ENCODE measurements at regions not wholly inside any gene's neighbourhood (a gene's known extent, or its start where the extent isn't known, plus 50 kb on each side); places are given as distances from the start of the nearest gene placed in this dataset.

GRCh38 chr4:176489001-176489400 is 169.2 kb downstream of the SPCS3 start:
- TF ChIP-seq POLR2A (IDR thresholded peaks at IDR 0.05) (no peak), CTCF (IDR thresholded peaks at IDR 0.05) (no peak)

Measured in prostate gland (tissue), 2 donors.